ENCODE measurements at regions not wholly inside any gene's neighbourhood (a gene's known extent, or its start where the extent isn't known, plus 50 kb on each side); places are given as distances from the start of the nearest gene placed in this dataset.

- ChIA-PET CTCF (no interaction called here), POLR2A (no interaction called here)
- no peak overlapping the region for H3K4me3 ChIP-seq (ENCODE audit: low read depth, low read length)
- no peak for TF ChIP-seq CTCF (IDR thresholded peaks at IDR 0.05; ENCODE audit: insufficient read depth, low read length, missing control alignments)
- no peak for DNase-seq (ENCODE audit: low read depth, low spot score)
Measured at GRCh38 chr4:152247271-152247975, 288.5 kb downstream of the FBXW7 start.

GRCh38 chr4:152246659-152247058 lies 289.2 kb downstream of the FBXW7 start:
- no peak for TF ChIP-seq CTCF (IDR thresholded peaks at IDR 0.05; ENCODE audit: insufficient read depth, low read length, missing control alignments)
- CTCF ChIA-PET = interaction anchor here (1.6 kb wide), 1 partner anchor 17 kb away, joined by 4 read pairs; no protein-coding TSS in a partner anchor
- no peak for DNase-seq (ENCODE audit: low read depth, low spot score)
- no peak overlapping the region for H3K4me3 ChIP-seq (ENCODE audit: low read depth, low read length)
- POLR2A ChIA-PET = no interaction called here

GRCh38 chr4:152245680-152246079 lies 290.2 kb downstream of the FBXW7 start:
- no peak for TF ChIP-seq CTCF (IDR thresholded peaks at IDR 0.05; ENCODE audit: insufficient read depth, low read length, missing control alignments)
- ChIA-PET POLR2A (no interaction called here), CTCF (interaction anchor here (1.2 to 1.6 kb wide), 2 partner anchors 11 to 16 kb away, joined by 4 read pairs; no protein-coding TSS in a partner anchor)
- H3K4me3 ChIP-seq (ENCODE audit: low read depth, low read length) = no peak overlapping the region
- no peak for DNase-seq (ENCODE audit: low read depth, low spot score)

GRCh38 chr4:152244659-152245058 lies 291.2 kb downstream of the FBXW7 start:
- TF ChIP-seq CTCF (IDR thresholded peaks at IDR 0.05; ENCODE audit: insufficient read depth, low read length, missing control alignments) = no peak
- no peak overlapping the region for H3K4me3 ChIP-seq (ENCODE audit: low read depth, low read length)
- DNase-seq (ENCODE audit: low read depth, low spot score) = no peak
- POLR2A ChIA-PET = no interaction called here
- CTCF ChIA-PET = no interaction called here

GRCh38 chr4:152243896-152244595 lies 291.8 kb downstream of the FBXW7 start:
- ChIA-PET POLR2A (no interaction called here), CTCF (no interaction called here)
- H3K4me3 ChIP-seq (ENCODE audit: low read depth, low read length) = no peak overlapping the region
- TF ChIP-seq CTCF (IDR thresholded peaks at IDR 0.05; ENCODE audit: insufficient read depth, low read length, missing control alignments) = no peak
- DNase-seq (ENCODE audit: low read depth, low spot score) = no peak

- DNase-seq (ENCODE audit: low read depth, low spot score) = no peak
- CTCF ChIA-PET = no interaction called here
- no peak for TF ChIP-seq CTCF (IDR thresholded peaks at IDR 0.05; ENCODE audit: insufficient read depth, low read length, missing control alignments)
- POLR2A ChIA-PET = no interaction called here
- no peak overlapping the region for H3K4me3 ChIP-seq (ENCODE audit: low read depth, low read length)
Measured at GRCh38 chr4:152243206-152243605, 292.7 kb downstream of the FBXW7 start.
